ENCODE measurements at regions not wholly inside any gene's neighbourhood (a gene's known extent, or its start where the extent isn't known, plus 50 kb on each side); places are given as distances from the start of the nearest gene placed in this dataset.
"Not testable (repeated sequence)": the region's sequence is repeated elsewhere in the genome, so short reads cannot be mapped to it uniquely, and the experiment has no call there.

DNA sequence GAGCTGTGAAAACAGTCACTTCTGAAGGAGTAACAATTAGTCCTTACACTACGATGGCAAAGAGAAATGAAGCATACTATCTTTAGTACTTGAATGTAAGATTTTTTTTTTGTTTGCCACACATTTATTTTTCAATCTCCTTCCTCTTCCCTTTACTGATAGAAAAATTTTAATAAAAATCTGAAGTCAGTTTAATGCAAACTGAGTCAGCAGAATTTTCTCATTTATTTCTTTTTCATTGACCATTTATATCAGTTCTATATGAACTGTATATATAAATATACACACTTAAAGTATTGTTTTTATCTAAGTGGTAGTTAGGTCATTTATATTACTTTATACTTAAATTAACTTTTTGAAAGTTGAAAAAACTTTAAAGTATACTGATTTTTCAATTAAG, 1009.1 kb upstream of the SPRY2 start:
- H3K9me3 ChIP-seq: no peaks in the 10 kb centered on the region
- no peaks in the 10 kb centered on the region for H3K36me3 ChIP-seq
- no peaks in the 10 kb centered on the region for H3K4me1 ChIP-seq
- H3K4me3 ChIP-seq: no peak overlapping the region
- no peak for DNase-seq (ENCODE audit: low spot score)
- H3K27me3 ChIP-seq: no peaks in the 10 kb centered on the region
- H3K27ac ChIP-seq: no peak overlapping the region
- TF ChIP-seq, protein P1, sequence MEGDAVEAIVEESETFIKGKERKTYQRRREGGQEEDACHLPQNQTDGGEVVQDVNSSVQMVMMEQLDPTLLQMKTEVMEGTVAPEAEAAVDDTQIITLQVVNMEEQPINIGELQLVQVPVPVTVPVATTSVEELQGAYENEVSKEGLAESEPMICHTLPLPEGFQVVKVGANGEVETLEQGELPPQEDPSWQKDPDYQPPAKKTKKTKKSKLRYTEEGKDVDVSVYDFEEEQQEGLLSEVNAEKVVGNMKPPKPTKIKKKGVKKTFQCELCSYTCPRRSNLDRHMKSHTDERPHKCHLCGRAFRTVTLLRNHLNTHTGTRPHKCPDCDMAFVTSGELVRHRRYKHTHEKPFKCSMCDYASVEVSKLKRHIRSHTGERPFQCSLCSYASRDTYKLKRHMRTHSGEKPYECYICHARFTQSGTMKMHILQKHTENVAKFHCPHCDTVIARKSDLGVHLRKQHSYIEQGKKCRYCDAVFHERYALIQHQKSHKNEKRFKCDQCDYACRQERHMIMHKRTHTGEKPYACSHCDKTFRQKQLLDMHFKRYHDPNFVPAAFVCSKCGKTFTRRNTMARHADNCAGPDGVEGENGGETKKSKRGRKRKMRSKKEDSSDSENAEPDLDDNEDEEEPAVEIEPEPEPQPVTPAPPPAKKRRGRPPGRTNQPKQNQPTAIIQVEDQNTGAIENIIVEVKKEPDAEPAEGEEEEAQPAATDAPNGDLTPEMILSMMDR (IDR thresholded peaks at IDR 0.05): no peak

DNA sequence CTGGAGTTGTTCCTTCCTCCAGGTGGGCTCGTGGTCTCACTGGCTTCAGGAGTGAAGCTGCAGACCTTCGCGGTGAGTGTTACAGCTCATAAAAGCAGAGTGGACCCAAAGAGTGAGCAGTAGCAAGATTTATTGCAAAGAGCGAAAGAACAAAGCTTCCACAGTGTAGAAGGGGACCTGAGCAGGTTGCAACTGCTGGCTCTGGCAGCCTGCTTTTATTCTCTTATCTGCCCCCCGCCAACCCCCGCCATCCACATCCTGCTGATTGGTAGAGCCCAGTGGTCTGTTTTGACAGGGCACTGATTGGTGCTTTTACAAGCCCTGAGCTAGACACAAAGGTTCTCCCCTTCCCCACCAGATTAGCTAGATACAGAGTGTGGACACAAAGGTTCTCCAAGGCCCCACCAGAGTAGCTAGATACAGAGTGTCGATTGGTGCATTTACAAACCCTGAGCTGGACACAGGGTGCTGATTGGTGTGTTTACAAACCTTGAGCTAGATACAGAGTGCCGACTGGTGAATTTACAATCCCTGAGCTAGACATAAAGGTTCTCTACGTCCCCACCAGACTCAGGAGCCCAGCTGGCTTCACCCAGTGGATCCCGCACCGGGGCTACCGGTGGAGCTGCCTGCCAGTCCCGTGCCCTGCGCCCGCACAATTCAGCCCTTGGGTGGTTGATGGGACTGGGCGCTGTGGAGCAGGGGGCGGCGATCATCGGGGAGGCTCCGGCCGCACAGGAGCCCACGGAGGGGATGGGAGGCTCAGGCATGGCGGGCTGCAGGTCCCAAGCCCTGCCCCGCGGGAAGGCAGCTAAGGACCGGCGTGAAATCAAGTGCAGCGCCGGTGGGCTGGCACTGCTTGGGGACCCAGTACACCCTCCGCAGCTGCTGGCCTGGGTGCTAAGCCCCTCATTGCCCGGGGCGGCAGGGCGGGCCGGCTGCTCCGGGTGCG, 999.5 kb upstream of the SPRY2 start:
- H3K27me3 ChIP-seq; DNase-seq (ENCODE audit: low spot score); H3K36me3 ChIP-seq: not testable (repeated sequence)

DNA sequence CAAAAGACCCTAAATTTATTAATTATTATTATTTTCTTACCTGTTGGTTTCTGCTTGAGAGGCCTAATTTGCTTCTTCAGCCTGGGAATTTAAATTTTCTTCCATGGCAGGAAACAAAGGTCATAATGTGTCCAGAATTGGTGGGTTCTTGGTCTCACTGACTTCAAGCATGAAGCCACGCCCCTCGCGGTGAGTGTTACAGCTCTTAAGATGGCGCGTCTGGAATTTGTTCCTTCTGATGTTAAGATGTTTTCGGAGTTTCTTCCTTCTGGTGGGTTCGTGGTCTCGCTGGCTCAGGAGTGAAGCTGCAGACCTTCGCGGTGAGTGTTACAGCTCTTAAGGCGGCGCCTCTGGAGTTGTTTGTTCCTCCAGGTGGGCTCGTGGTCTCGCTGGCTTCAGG, 998.7 kb upstream of the SPRY2 start:
- H3K9me3 ChIP-seq; H3K36me3 ChIP-seq; H3K4me1 ChIP-seq; H3K27ac ChIP-seq; H3K27me3 ChIP-seq; DNase-seq (ENCODE audit: low spot score); H3K4me3 ChIP-seq: not testable (repeated sequence)

More for the DNA sequence above, 999.5 kb upstream of the SPRY2 start:
- H3K9me3 ChIP-seq, H3K4me1 ChIP-seq, H3K4me3 ChIP-seq, H3K27ac ChIP-seq: not testable (repeated sequence)

DNA sequence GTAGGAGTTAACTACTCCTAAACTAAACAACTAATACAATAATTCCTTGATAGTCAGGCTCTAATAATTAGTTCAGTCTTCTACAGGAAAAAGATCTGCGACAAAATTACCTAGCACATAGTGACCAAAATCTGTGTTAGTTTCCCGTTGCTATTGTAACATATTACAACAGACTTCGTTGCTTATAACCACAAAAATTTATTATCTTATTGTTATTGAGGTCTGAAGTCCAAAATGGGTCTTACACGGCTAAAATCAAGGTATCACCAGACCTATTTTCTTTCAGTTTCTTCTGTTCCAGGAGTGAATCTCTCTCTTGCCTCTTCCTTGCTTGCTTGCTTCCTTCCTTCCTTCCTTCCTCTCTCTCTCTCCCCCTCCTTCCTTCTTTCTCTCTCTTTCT, 993.6 kb upstream of the SPRY2 start:
- H3K4me3 ChIP-seq: no peak overlapping the region
- no peaks in the 10 kb centered on the region for H3K27me3 ChIP-seq
- H3K4me1 ChIP-seq: no peaks in the 10 kb centered on the region
- H3K9me3 ChIP-seq: peaks cover 0 to 11% of the 10 kb centered on the region in 2 donors
- no peaks in the 10 kb centered on the region for H3K36me3 ChIP-seq
- no peak for DNase-seq (ENCODE audit: low spot score)
- TF ChIP-seq, protein P1 (IDR thresholded peaks at IDR 0.05): no peak
- no peak overlapping the region for H3K27ac ChIP-seq

DNA sequence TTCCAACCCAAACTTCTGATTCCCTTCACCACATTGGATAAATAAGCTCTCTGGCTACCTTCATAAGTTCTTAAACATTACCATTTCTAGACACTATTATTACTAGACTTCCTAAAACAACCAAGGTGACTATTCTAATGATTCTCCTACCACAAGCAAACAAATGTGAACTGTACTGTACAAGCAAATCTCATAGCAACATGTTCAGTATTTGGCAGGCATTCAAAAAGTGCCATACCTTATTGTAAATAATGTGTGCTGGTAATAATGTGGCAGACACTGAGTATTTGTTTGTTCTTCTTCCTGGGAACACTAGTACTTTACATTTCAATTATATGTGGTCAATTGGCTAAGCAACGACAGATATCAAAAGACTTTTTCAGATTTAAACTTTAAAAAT, 986.0 kb upstream of the SPRY2 start:
- no peaks in the 10 kb centered on the region for H3K4me1 ChIP-seq
- DNase-seq (ENCODE audit: low spot score): no peak
- TF ChIP-seq, protein P1 (IDR thresholded peaks at IDR 0.05): no peak
- H3K36me3 ChIP-seq: no peaks in the 10 kb centered on the region
- no peak overlapping the region for H3K4me3 ChIP-seq
- H3K27ac ChIP-seq: no peak overlapping the region
- H3K27me3 ChIP-seq: no peaks in the 10 kb centered on the region
- peaks cover 0 to 5% of the 10 kb centered on the region in 2 donors for H3K9me3 ChIP-seq

DNA sequence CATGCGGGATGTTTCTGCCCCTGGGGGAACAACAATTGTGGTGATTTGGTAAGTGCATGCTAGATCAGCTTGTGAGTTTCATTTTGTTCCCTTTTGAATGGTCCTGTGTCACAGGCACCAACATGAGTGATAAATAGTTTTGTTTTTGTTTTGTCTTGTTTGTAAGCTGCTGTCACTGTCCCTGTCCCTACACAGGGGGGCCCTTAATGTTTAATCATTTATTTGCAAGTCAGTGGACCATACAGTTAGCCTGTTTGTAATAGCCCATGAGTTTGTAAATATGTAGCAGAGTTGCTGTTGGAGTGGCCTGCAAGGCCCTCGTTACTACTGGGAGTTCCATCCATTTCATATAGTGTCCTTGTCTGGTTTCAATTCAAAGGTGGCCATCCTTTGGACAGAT, 979.6 kb upstream of the SPRY2 start:
- Histone ChIP-seq H3K4me1 (no peaks in the 10 kb centered on the region), H3K27ac (no peak overlapping the region), H3K27me3 (no peaks in the 10 kb centered on the region), H3K36me3 (no peaks in the 10 kb centered on the region), H3K4me3 (no peak overlapping the region), H3K9me3 (no peaks in the 10 kb centered on the region)
- TF ChIP-seq, protein P1 (IDR thresholded peaks at IDR 0.05): no peak
- DNase-seq (ENCODE audit: low spot score): no peak

DNA sequence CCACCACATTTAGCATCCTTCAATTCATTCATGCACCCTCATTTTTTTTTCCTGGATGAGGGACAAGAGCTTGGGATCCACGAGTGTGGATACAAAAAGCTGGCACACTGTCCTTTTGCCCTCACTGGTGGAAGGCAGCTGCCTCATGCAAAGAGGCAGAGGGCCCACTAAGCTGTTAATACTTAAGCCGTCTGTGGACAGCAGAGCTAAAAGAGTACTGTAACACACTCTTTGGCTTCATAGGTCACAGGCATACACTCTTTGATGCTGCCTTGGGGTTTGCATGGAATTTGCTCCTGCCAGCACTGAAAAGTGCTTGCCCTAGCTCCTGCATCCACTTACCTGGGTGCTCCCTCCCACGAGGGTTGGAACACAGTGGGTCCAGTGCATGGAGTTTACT, 978.4 kb upstream of the SPRY2 start:
- Histone ChIP-seq H3K9me3 (no peaks in the 10 kb centered on the region), H3K4me1 (no peaks in the 10 kb centered on the region), H3K27me3 (no peaks in the 10 kb centered on the region), H3K27ac (no peak overlapping the region), H3K4me3 (no peak overlapping the region), H3K36me3 (no peaks in the 10 kb centered on the region)
- TF ChIP-seq, protein P1 (IDR thresholded peaks at IDR 0.05): no peak
- no peak for DNase-seq (ENCODE audit: low spot score)
